A673 (cell line): ENCODE measurements at regions not wholly inside any gene's neighbourhood (a gene's known extent, or its start where the extent isn't known, plus 50 kb on each side); places are given as distances from the start of the nearest gene placed in this dataset.

Experiments used
- CTCF ChIP-seq: fragments of 300-800, 200-600 bp; sonication (generic); conservative IDR thresholded peaks from 2 replicates; pipeline ENCODE4 v1.5.1; 2017; ENCODE audit warnings: low read depth, mild to moderate bottlenecking, antibody characterized with exemption, low read length, moderate library complexity, mixed read lengths
- EZH2 ChIP-seq: fragments of 200-600 bp; sonication (generic); IDR thresholded peaks from 2 replicates; pipeline ENCODE4 v1.6.1; 2017; ENCODE audit warnings: borderline replicate concordance, low read depth, mild to moderate bottlenecking, mixed read lengths, antibody characterized with exemption, low read length; ENCODE audit not compliant: poor library complexity, severe bottlenecking

GRCh38 chr13:109387471-109387870 is 398.9 kb downstream of the IRS2 start:
- TF ChIP-seq CTCF (no peak), EZH2 (no peak)
